Panc1 (cell line): ENCODE measurements at regions not wholly inside any gene's neighbourhood (a gene's known extent, or its start where the extent isn't known, plus 50 kb on each side); places are given as distances from the start of the nearest gene placed in this dataset.

Experiments used
- ATAC-seq: fragments of 200-7000 bp; cut with Tn5 transposase; 2 replicates; pipeline ENCODE4 v1.9.1; 2020; ENCODE audit warnings: mild to moderate bottlenecking, moderate library complexity
- BruUV-seq: library from RNA; stranded (reverse); fragments of 400-500 nt; replicated peaks from 2 replicates; lab custom pipeline; 2021; lab: Mats Ljungman, UMichigan
- CTCF ChIA-PET: fragments of 300-600 bp; sonication (Branson Sonifier 250); formaldehyde crosslinking; loops from one replicate; lab custom pipeline; 2022; ENCODE audit warnings: antibody characterized with exemption; lab: Charles Lee
- POLR2A ChIA-PET: fragments of 300-600 bp; sonication (Branson Sonifier 250); formaldehyde crosslinking; loops from one replicate; lab custom pipeline; 2022; ENCODE audit warnings: antibody characterized with exemption; lab: Charles Lee
- DNase-seq: peaks from one replicate; pipeline ENCODE4 v3.0.0-alpha.2; 2010; ENCODE audit warnings: low read depth, low spot score
- H3K27ac ChIP-seq: 2 replicates; pipeline ENCODE4 v1.5.1; 2011; ENCODE audit warnings: mild to moderate bottlenecking, low read length, inconsistent platforms
- H3K27me3 ChIP-seq: fragments of 200-500 bp; sonication (Bioruptor generic); 2 replicates; pipeline ENCODE4 v1.6.0; 2014; ENCODE audit warnings: low read length, inconsistent platforms; ENCODE audit not compliant: control insufficient read depth, insufficient read depth
- H3K36me3 ChIP-seq: fragments of 200-500 bp; sonication (Bioruptor generic); 2 replicates; pipeline ENCODE4 v1.5.1; 2014; ENCODE audit warnings: inconsistent platforms, mild to moderate bottlenecking, low read length, moderate library complexity; ENCODE audit not compliant: control insufficient read depth, insufficient read depth
- H3K4me1 ChIP-seq: 2 replicates; pipeline ENCODE4 v1.5.1; 2011; ENCODE audit warnings: inconsistent platforms, mild to moderate bottlenecking, low read length, moderate library complexity; ENCODE audit not compliant: control insufficient read depth, insufficient read depth
- H3K4me3 ChIP-seq, 2 experiments: 2 replicates each; pipeline ENCODE4 v1.5.1; 2011 to 2012; ENCODE audit warnings: low read depth in 2 of 2, low read length in 2 of 2, mild to moderate bottlenecking in 2 of 2, inconsistent platforms in 1 of 2, moderate library complexity in 1 of 2
- H3K9me3 ChIP-seq: fragments of 200-500 bp; sonication (Bioruptor generic); 2 replicates; pipeline ENCODE4 v1.5.1; 2014; ENCODE audit warnings: low read depth, mild to moderate bottlenecking, inconsistent platforms, low read length, moderate library complexity; ENCODE audit not compliant: control insufficient read depth, insufficient read depth
- POLR2AphosphoS5 ChIP-seq: IDR thresholded peaks from 2 replicates; pipeline ENCODE4 v1.6.1; 2012; ENCODE audit warnings: mild to moderate bottlenecking, low read depth, low read length, moderate library complexity
- SIN3A ChIP-seq: IDR thresholded peaks from 2 replicates; pipeline ENCODE4 v1.6.1; 2012; ENCODE audit warnings: low read depth, mild to moderate bottlenecking, low read length, moderate library complexity, borderline replicate concordance; ENCODE audit not compliant: insufficient read depth
- TCF7L2 ChIP-seq: IDR thresholded peaks from 2 replicates; pipeline ENCODE4 v1.6.1; 2011; ENCODE audit warnings: mild to moderate bottlenecking, low read depth, low read length, inconsistent platforms
- in situ Hi-C: cut with HindIII; loops from 2 replicates; pipeline ENCODE4 v1.10.0; 2016; ENCODE audit warnings: low sequenced_read_pairs, low pct_unique_long_range_greater_than_20kb
- intact Hi-C: fragments of 100-400 bp; cut with micrococcal nuclease; formaldehyde crosslinking; loops from one replicate; pipeline ENCODE4 v1.10.0; 2022; ENCODE audit not compliant: unreplicated experiment
- TF ChIP-seq, protein P1 (sequence below), 2 experiments: IDR thresholded peaks; 2 replicates each; pipeline ENCODE4 v1.6.1; 2011 to 2012; ENCODE audit warnings: low read depth in 2 of 2, control low read depth in 1 of 2, low read length in 1 of 2, mild to moderate bottlenecking in 1 of 2, moderate library complexity in 1 of 2; ENCODE audit not compliant: insufficient read depth in 1 of 2
- TF ChIP-seq, protein P2 (sequence below): fragments of 450-650 bp; IDR thresholded peaks from 2 replicates; pipeline ENCODE4 v1.5.1; 2017; ENCODE audit warnings: mild to moderate bottlenecking

DNA sequence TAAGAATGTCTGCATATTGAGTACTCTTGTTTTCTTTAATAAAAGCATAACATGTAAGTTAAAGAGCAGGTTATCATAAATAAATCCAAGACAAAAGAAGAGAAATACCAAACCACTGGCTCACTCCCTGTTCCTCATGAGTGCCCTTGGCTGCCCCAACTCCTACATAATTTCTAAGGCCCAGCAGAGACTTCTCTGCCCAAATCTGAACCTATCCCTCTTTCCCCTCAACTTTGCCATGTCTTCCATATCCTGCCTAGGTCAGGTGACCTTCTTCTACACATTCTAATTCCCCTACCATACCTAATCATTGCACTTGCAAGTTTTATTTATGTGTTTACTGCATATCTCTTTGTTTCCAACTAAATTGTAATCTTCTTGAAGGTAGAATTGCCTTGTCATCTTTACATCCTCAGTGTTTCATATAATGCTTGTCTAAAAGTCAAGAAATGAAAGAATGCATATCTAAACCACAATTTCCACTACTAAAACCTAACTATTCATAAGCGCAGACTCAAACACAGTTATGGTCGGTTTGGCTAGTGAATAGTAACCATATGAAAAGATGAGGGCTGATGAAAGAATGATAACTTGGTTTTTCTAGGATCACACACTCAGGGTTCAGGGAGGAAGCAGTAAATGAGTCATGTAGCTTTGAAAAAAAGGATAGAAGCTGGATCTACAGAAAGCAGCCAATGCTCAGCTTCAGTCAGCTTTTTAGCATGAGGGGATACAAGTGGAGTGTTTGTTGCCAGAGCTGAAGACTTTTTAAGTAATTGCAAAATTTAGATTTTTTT lies 53.3 kb upstream of the EYA4 start:
- ChIA-PET POLR2A (no interaction called here), CTCF (no interaction called here)
- Histone ChIP-seq H3K9me3 (no peaks in the 10 kb centered on the region), H3K4me3 (no peak overlapping the region), H3K4me1 (no peaks in the 10 kb centered on the region), H3K27ac (no peak overlapping the region), H3K27me3 (no peaks in the 10 kb centered on the region), H3K36me3 (no peaks in the 10 kb centered on the region)
- BruUV-seq, result no TSS peak
- in situ Hi-C loops (no loop called here), intact Hi-C loops (no loop called here)
- no peak for ATAC-seq
- TF ChIP-seq, protein P1, sequence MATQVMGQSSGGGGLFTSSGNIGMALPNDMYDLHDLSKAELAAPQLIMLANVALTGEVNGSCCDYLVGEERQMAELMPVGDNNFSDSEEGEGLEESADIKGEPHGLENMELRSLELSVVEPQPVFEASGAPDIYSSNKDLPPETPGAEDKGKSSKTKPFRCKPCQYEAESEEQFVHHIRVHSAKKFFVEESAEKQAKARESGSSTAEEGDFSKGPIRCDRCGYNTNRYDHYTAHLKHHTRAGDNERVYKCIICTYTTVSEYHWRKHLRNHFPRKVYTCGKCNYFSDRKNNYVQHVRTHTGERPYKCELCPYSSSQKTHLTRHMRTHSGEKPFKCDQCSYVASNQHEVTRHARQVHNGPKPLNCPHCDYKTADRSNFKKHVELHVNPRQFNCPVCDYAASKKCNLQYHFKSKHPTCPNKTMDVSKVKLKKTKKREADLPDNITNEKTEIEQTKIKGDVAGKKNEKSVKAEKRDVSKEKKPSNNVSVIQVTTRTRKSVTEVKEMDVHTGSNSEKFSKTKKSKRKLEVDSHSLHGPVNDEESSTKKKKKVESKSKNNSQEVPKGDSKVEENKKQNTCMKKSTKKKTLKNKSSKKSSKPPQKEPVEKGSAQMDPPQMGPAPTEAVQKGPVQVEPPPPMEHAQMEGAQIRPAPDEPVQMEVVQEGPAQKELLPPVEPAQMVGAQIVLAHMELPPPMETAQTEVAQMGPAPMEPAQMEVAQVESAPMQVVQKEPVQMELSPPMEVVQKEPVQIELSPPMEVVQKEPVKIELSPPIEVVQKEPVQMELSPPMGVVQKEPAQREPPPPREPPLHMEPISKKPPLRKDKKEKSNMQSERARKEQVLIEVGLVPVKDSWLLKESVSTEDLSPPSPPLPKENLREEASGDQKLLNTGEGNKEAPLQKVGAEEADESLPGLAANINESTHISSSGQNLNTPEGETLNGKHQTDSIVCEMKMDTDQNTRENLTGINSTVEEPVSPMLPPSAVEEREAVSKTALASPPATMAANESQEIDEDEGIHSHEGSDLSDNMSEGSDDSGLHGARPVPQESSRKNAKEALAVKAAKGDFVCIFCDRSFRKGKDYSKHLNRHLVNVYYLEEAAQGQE (IDR thresholded peaks at IDR 0.05; ENCODE audit: insufficient read depth in 1 of 2, low read depth in 2 of 2, low read length in 1 of 2), result no peak
- TF ChIP-seq SIN3A (no peak), TCF7L2 (no peak), POLR2AphosphoS5 (no peak)
- TF ChIP-seq, protein P2, sequence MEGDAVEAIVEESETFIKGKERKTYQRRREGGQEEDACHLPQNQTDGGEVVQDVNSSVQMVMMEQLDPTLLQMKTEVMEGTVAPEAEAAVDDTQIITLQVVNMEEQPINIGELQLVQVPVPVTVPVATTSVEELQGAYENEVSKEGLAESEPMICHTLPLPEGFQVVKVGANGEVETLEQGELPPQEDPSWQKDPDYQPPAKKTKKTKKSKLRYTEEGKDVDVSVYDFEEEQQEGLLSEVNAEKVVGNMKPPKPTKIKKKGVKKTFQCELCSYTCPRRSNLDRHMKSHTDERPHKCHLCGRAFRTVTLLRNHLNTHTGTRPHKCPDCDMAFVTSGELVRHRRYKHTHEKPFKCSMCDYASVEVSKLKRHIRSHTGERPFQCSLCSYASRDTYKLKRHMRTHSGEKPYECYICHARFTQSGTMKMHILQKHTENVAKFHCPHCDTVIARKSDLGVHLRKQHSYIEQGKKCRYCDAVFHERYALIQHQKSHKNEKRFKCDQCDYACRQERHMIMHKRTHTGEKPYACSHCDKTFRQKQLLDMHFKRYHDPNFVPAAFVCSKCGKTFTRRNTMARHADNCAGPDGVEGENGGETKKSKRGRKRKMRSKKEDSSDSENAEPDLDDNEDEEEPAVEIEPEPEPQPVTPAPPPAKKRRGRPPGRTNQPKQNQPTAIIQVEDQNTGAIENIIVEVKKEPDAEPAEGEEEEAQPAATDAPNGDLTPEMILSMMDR, result no peak
- DNase-seq, result no peak

DNA sequence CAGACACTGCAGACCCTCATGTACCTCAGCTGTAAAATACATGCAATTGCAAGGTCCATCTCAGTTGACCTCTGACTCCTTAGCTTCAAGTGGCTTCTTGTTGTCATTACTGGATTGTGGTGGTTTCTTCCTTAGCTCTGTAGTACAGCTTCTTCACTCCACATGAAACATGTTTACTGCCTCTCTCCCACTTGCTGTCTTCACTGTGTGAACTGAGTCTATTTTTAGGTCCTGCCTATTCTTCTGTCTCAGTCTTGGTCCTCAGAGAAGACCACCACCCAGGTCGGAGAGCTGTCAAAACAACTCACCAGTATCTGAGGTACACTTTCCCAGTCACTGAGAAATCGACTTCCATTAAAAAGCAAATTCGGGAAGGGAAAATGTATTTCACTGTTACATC lies 50.2 kb upstream of the EYA4 start:
- in situ Hi-C loops (no loop called here), intact Hi-C loops (loop anchor here (10.0 kb wide), 1 partner anchor 356 kb away; no protein-coding TSS in a partner anchor)
- DNase-seq (no peak), ATAC-seq (no peak)
- Histone ChIP-seq H3K36me3 (no peaks in the 10 kb centered on the region), H3K27me3 (no peaks in the 10 kb centered on the region), H3K27ac (no peak overlapping the region), H3K4me1 (no peaks in the 10 kb centered on the region), H3K9me3 (no peaks in the 10 kb centered on the region), H3K4me3 (no peak overlapping the region)
- TF ChIP-seq, protein P1 (IDR thresholded peaks at IDR 0.05; ENCODE audit: insufficient read depth in 1 of 2, low read depth in 2 of 2, low read length in 1 of 2), result no peak
- TF ChIP-seq SIN3A, result no peak
- TF ChIP-seq POLR2AphosphoS5, result no peak
- no peak for TF ChIP-seq TCF7L2
- TF ChIP-seq, protein P2, result no peak
- ChIA-PET CTCF (no interaction called here), POLR2A (no interaction called here)
- BruUV-seq, result no TSS peak
